GM18867 (cell line): ENCODE measurements at regions not wholly inside any gene's neighbourhood (a gene's known extent, or its start where the extent isn't known, plus 50 kb on each side); places are given as distances from the start of the nearest gene placed in this dataset.

ENCODE experiments used
- ATAC-seq: cut with Tn5 transposase; IDR thresholded peaks from one replicate; pipeline ENCODE4 v1.9.1; 2021; ENCODE audit warnings: mild to moderate bottlenecking, moderate library complexity; ENCODE audit not compliant: unreplicated experiment

- no peak for ATAC-seq
Measured at GRCh38 chr11:109249597-109249996, 172.4 kb upstream of the C11orf87 start.

GRCh38 chr11:109251230-109251629 is 170.8 kb upstream of the C11orf87 start:
- no peak for ATAC-seq

GRCh38 chr11:109264128-109264527 is 157.9 kb upstream of the C11orf87 start:
- ATAC-seq, result no peak

- ATAC-seq, result no peak
Measured at GRCh38 chr11:109267293-109268095, 154.5 kb upstream of the C11orf87 start.

GRCh38 chr11:109275931-109276330 is 146.1 kb upstream of the C11orf87 start:
- ATAC-seq, result no peak

- no peak for ATAC-seq
Measured at GRCh38 chr11:109285465-109285864, 136.5 kb upstream of the C11orf87 start.

GRCh38 chr11:109291553-109291952 is 130.4 kb upstream of the C11orf87 start:
- ATAC-seq, result no peak

GRCh38 chr11:109298865-109299264 is 123.1 kb upstream of the C11orf87 start:
- ATAC-seq, result no peak

GRCh38 chr11:109300211-109300610 is 121.8 kb upstream of the C11orf87 start:
- no peak for ATAC-seq

GRCh38 chr11:109302591-109303334 is 119.2 kb upstream of the C11orf87 start:
- ATAC-seq, result no peak

GRCh38 chr11:109303342-109303741 is 118.6 kb upstream of the C11orf87 start:
- no peak for ATAC-seq

- no peak for ATAC-seq
Measured at GRCh38 chr11:109304159-109304558, 117.8 kb upstream of the C11orf87 start.

GRCh38 chr11:109305009-109305408 is 117.0 kb upstream of the C11orf87 start:
- ATAC-seq, result no peak

GRCh38 chr11:109306322-109306721 is 115.7 kb upstream of the C11orf87 start:
- ATAC-seq, result no peak

GRCh38 chr11:109307366-109307765 is 114.6 kb upstream of the C11orf87 start:
- no peak for ATAC-seq

- no peak for ATAC-seq
Measured at GRCh38 chr11:109308551-109308950, 113.4 kb upstream of the C11orf87 start.

- no peak for ATAC-seq
Measured at GRCh38 chr11:109309153-109309552, 112.8 kb upstream of the C11orf87 start.

GRCh38 chr11:109317726-109318125 is 104.3 kb upstream of the C11orf87 start:
- ATAC-seq, result no peak

GRCh38 chr11:109320595-109320994 is 101.4 kb upstream of the C11orf87 start:
- ATAC-seq, result no peak

- ATAC-seq, result no peak
Measured at GRCh38 chr11:109326781-109327180, 95.2 kb upstream of the C11orf87 start.

GRCh38 chr11:109329716-109330115 is 92.3 kb upstream of the C11orf87 start:
- ATAC-seq, result no peak

- no peak for ATAC-seq
Measured at GRCh38 chr11:109338131-109338530, 83.9 kb upstream of the C11orf87 start.
